ENCODE measurements at regions not wholly inside any gene's neighbourhood (a gene's known extent, or its start where the extent isn't known, plus 50 kb on each side); places are given as distances from the start of the nearest gene placed in this dataset.

DNA sequence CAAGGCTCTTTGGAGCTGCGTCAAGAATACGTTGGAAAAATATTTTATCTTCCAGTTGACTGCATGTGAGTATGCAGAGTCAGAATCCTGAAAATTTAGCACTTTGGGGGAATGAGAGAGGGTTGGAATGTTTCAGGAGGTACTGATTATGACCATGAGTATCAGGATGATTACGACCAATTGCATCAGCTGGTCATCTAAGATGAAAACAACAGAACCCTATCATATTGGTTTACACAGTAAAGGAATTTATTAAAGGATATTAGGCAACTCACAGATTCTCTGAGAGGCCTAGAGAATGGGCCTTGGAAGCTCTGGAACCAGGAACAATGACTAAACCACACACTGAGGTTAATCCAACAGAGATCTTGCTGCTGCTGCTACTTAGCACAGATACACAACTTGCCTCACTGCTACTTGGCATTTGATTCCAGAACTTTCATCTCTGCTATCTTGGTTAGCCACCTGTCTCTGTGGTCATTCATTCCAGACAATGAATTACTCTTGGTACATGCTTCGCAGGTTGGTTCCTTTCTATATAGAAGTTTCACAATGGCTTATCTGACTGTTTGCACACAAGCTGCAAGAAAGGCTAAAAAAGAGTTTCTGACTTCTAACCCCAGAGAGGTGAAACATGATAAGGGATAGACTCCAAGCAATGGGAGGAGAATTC lies 68.0 kb upstream of the CTTNBP2 start:
- no peak for DNase-seq
- TF ChIP-seq POLR2A (IDR thresholded peaks at IDR 0.05): no peak
- TF ChIP-seq, protein P1, sequence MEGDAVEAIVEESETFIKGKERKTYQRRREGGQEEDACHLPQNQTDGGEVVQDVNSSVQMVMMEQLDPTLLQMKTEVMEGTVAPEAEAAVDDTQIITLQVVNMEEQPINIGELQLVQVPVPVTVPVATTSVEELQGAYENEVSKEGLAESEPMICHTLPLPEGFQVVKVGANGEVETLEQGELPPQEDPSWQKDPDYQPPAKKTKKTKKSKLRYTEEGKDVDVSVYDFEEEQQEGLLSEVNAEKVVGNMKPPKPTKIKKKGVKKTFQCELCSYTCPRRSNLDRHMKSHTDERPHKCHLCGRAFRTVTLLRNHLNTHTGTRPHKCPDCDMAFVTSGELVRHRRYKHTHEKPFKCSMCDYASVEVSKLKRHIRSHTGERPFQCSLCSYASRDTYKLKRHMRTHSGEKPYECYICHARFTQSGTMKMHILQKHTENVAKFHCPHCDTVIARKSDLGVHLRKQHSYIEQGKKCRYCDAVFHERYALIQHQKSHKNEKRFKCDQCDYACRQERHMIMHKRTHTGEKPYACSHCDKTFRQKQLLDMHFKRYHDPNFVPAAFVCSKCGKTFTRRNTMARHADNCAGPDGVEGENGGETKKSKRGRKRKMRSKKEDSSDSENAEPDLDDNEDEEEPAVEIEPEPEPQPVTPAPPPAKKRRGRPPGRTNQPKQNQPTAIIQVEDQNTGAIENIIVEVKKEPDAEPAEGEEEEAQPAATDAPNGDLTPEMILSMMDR (IDR thresholded peaks at IDR 0.05): no peak
- Histone ChIP-seq H3K4me1 (peaks cover 0 to 11% (median 0%) of the 10 kb centered on the region in 4 donors), H3K9me3 (no peaks in the 10 kb centered on the region), H3K27me3 (no peaks in the 10 kb centered on the region), H3K4me3 (no peak overlapping the region), H3K36me3 (no peaks in the 10 kb centered on the region), H3K27ac (no peak overlapping the region)
- no peak for ATAC-seq
- intact Hi-C loops (cut with DNase I): no loop called here
- WGBS (ENCODE audit: insufficient coverage, low coverage, low lambda C conversion rate, missing lambda C conversion rate): 77% methylated on average over 4 of the region's 4 CpGs

DNA sequence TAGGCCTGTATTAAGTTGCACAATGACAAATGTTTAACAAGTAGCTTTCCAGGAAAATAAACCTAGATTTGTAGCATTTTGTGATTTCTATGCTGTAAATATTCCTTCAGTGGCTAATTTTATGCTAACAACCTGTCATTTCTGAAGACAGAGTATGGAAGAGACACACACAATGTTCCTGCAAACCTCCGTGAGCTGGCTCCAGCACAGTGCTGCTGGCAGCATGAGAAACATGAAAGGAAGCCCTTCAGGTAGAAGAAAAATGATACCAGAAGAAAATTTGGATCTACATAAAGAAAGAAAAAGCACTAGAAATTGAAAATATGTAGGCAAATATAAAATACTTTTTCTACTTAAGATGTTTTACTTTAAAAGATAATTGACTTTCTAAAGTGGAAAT lies 69.5 kb upstream of the CTTNBP2 start:
- H3K36me3 ChIP-seq: no peaks in the 10 kb centered on the region
- WGBS (ENCODE audit: insufficient coverage, low coverage, low lambda C conversion rate, missing lambda C conversion rate): 100% methylated on average over 1 of the region's 1 CpG
- peaks cover 0 to 7% (median 0%) of the 10 kb centered on the region in 4 donors for H3K4me1 ChIP-seq
- no peak overlapping the region for H3K4me3 ChIP-seq
- no peak for DNase-seq
- TF ChIP-seq, protein P1 (IDR thresholded peaks at IDR 0.05): no peak
- TF ChIP-seq POLR2A (IDR thresholded peaks at IDR 0.05): no peak
- no peak for ATAC-seq
- H3K9me3 ChIP-seq: no peaks in the 10 kb centered on the region
- H3K27me3 ChIP-seq: no peaks in the 10 kb centered on the region
- intact Hi-C loops (cut with DNase I): no loop called here
- H3K27ac ChIP-seq: no peak overlapping the region

DNA sequence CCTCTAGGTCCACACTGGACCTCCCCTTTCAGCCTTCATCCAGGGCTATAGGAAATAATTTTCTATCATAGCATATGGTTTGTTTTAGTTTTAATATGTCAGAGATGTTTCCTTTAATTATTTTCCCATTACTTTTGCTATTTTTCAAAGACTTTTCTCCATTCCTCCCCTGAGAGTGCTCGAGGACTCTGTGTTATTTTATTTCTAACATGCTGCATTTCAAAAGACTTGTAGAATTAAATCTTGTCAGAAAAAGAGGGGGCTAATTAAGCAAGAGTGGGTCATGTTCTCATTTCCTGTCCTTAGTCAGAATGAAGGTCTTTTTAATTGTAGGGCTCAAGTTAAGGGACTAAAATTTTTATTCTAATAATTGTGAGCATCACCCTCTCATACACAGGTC lies 71.6 kb upstream of the CTTNBP2 start:
- Histone ChIP-seq H3K36me3 (no peaks in the 10 kb centered on the region), H3K27ac (no peak overlapping the region), H3K4me1 (no peaks in the 10 kb centered on the region), H3K27me3 (no peaks in the 10 kb centered on the region), H3K9me3 (no peaks in the 10 kb centered on the region), H3K4me3 (no peak overlapping the region)
- DNase-seq (no peak), ATAC-seq (no peak)
- 70% methylated on average over 1 of the region's 1 CpG for WGBS (ENCODE audit: insufficient coverage, low coverage, low lambda C conversion rate, missing lambda C conversion rate)
- TF ChIP-seq, protein P1 (IDR thresholded peaks at IDR 0.05): no peak
- no peak for TF ChIP-seq POLR2A (IDR thresholded peaks at IDR 0.05)
- intact Hi-C loops (cut with DNase I): no loop called here

DNA sequence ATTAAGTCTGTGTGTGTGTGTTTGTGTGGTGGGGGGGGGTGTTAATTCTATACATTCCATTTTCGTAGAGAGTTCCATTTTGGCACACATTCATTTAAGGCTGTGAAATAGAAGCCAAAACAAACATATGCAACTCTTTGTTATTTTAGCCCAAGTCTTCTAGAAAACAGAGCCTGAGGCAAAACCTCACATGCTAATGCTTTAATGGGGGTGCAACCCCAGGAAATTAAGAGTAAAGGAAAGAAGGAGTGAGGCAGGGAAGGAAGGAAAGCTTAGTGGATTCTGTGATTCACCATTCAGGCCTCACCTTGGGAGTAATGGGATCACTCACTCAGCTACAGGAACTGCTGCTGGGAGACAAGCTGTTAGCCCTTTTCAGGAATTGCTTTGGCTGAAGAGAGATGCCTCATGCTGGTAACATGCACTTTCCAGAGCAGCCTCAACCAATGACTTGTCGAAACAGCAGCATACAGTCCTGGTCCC lies 73.0 kb upstream of the CTTNBP2 start:
- no peak for ATAC-seq
- no peaks in the 10 kb centered on the region for H3K27me3 ChIP-seq
- intact Hi-C loops (cut with DNase I): no loop called here
- no peak overlapping the region for H3K27ac ChIP-seq
- H3K4me1 ChIP-seq: no peaks in the 10 kb centered on the region
- H3K36me3 ChIP-seq: no peaks in the 10 kb centered on the region
- no peak overlapping the region for H3K4me3 ChIP-seq
- WGBS (ENCODE audit: insufficient coverage, low coverage, low lambda C conversion rate, missing lambda C conversion rate): 42% methylated on average over 1 of the region's 2 CpGs
- TF ChIP-seq, protein P1 (IDR thresholded peaks at IDR 0.05): no peak
- no peak for TF ChIP-seq POLR2A (IDR thresholded peaks at IDR 0.05)
- no peaks in the 10 kb centered on the region for H3K9me3 ChIP-seq
- DNase-seq: no peak
